GM12872 (cell line): ENCODE measurements at regions not wholly inside any gene's neighbourhood (a gene's known extent, or its start where the extent isn't known, plus 50 kb on each side); places are given as distances from the start of the nearest gene placed in this dataset.

Source experiments
- CTCF ChIP-seq: IDR thresholded peaks from 3 replicates; pipeline ENCODE4 v1.5.1; 2011; ENCODE audit warnings: low read depth, mild to moderate bottlenecking, low read length, moderate library complexity; ENCODE audit not compliant: insufficient read depth

- TF ChIP-seq CTCF, result no peak
These were observed 166.7 kb downstream of the KCNE4 start for GRCh38 chr2:223218587-223219178.

- TF ChIP-seq CTCF, result no peak
These were observed 168.1 kb downstream of the KCNE4 start for GRCh38 chr2:223219872-223220657.

GRCh38 chr2:223220658-223220925 lies 168.6 kb downstream of the KCNE4 start:
- TF ChIP-seq CTCF, result no peak

- no peak for TF ChIP-seq CTCF
These were observed 169.3 kb downstream of the KCNE4 start for GRCh38 chr2:223221139-223221835.

- TF ChIP-seq CTCF, result no peak
These were observed 170.4 kb downstream of the KCNE4 start for GRCh38 chr2:223222397-223222796.

GRCh38 chr2:223223156-223223555 lies 171.2 kb downstream of the KCNE4 start:
- no peak for TF ChIP-seq CTCF

GRCh38 chr2:223225266-223225665 lies 173.3 kb downstream of the KCNE4 start:
- no peak for TF ChIP-seq CTCF
